PC-3 (cell line): ENCODE measurements at regions not wholly inside any gene's neighbourhood (a gene's known extent, or its start where the extent isn't known, plus 50 kb on each side); places are given as distances from the start of the nearest gene placed in this dataset.

Source experiments
- CTCF ChIP-seq: fragments of 300-600 bp; sonication (generic); conservative IDR thresholded peaks from 2 replicates; pipeline ENCODE4 v1.5.1; 2017; ENCODE audit warnings: antibody characterized with exemption, low read depth, mild to moderate bottlenecking, low read length
- EZH2 ChIP-seq: fragments of 300-600 bp; sonication (generic); IDR thresholded peaks from one replicate; pipeline ENCODE4 v1.6.1; 2017; ENCODE audit warnings: antibody characterized with exemption, mild to moderate bottlenecking, low read length; ENCODE audit not compliant: unreplicated experiment
- EZH2phosphoT487 ChIP-seq: fragments of 300-600 bp; sonication (generic); IDR thresholded peaks from 2 replicates; pipeline ENCODE4 v1.6.1; 2018; ENCODE audit warnings: mild to moderate bottlenecking, antibody characterized with exemption, low read length, borderline replicate concordance

GRCh38 chr2:5352286-5352685 lies 339.9 kb upstream of the SOX11 start:
- TF ChIP-seq CTCF (no peak), EZH2 (no peak), EZH2phosphoT487 (no peak)
